Adipocyte (in vitro differentiated cells): ENCODE measurements at regions not wholly inside any gene's neighbourhood (a gene's known extent, or its start where the extent isn't known, plus 50 kb on each side); places are given as distances from the start of the nearest gene placed in this dataset.
A peak's percentile ranks its signal among the peaks of the same experiment; 100 is the strongest.
"Not testable (repeated sequence)": the region's sequence is repeated elsewhere in the genome, so short reads cannot be mapped to it uniquely, and the experiment has no call there.

Source experiments
- DNase-seq: peaks from one replicate; pipeline ENCODE4 v3.0.0-alpha.2; 2015; ENCODE audit warnings: low read depth
- H3K27me3 ChIP-seq: replicated peaks from 2 replicates; pipeline ENCODE4 v1.7.0; 2013; ENCODE audit warnings: mild to moderate bottlenecking, low read length, moderate library complexity; ENCODE audit not compliant: control insufficient read depth, insufficient read depth
- H3K36me3 ChIP-seq: 2 replicates; pipeline ENCODE4 v1.7.0; 2013; ENCODE audit warnings: low read length, mild to moderate bottlenecking, moderate library complexity; ENCODE audit not compliant: control insufficient read depth, insufficient read depth, severe bottlenecking
- H3K4me1 ChIP-seq: 2 replicates; pipeline ENCODE4 v1.7.0; 2013; ENCODE audit warnings: mild to moderate bottlenecking, low read length, moderate library complexity; ENCODE audit not compliant: control insufficient read depth, insufficient read depth
- H3K4me3 ChIP-seq: 2 replicates; pipeline ENCODE4 v1.7.0; 2013; ENCODE audit warnings: mild to moderate bottlenecking, low read length, moderate library complexity
- H3K9ac ChIP-seq: 2 replicates; pipeline ENCODE4 v1.7.0; 2013; ENCODE audit warnings: mild to moderate bottlenecking, low read length, moderate library complexity
- H3K9me3 ChIP-seq: 2 replicates; pipeline ENCODE4 v1.7.0; 2013; ENCODE audit warnings: mild to moderate bottlenecking, low read length, moderate library complexity; ENCODE audit not compliant: control insufficient read depth

GRCh38 chr3:164417955-164418354, 660.3 kb downstream of the SI start:
- Histone ChIP-seq H3K9ac (no peak overlapping the region), H3K4me1 (no peaks in the 10 kb centered on the region), H3K36me3 (no peaks in the 10 kb centered on the region), H3K27me3 (no peaks in the 10 kb centered on the region), H3K4me3 (no peak overlapping the region), H3K9me3 (no peaks in the 10 kb centered on the region)
- DNase-seq = peak; percentile 10

- Histone ChIP-seq H3K27me3 (no peaks in the 10 kb centered on the region), H3K4me3 (no peak overlapping the region), H3K9ac (no peak overlapping the region), H3K36me3 (no peaks in the 10 kb centered on the region), H3K9me3 (no peaks in the 10 kb centered on the region), H3K4me1 (no peaks in the 10 kb centered on the region)
- DNase-seq = peak; percentile 56
These were observed 661.6 kb downstream of the SI start for GRCh38 chr3:164416491-164417222.

GRCh38 chr3:164408326-164408725, 670.0 kb downstream of the SI start:
- H3K9ac ChIP-seq = no peak overlapping the region
- DNase-seq = no peak
- no peaks in the 10 kb centered on the region for H3K27me3 ChIP-seq
- no peaks in the 10 kb centered on the region for H3K4me1 ChIP-seq
- H3K9me3 ChIP-seq = no peaks in the 10 kb centered on the region
- no peaks in the 10 kb centered on the region for H3K36me3 ChIP-seq
- no peak overlapping the region for H3K4me3 ChIP-seq

- DNase-seq = no peak
- H3K4me3 ChIP-seq = no peak overlapping the region
- H3K36me3 ChIP-seq = no peaks in the 10 kb centered on the region
These were observed 671.2 kb downstream of the SI start for GRCh38 chr3:164407111-164407510.

GRCh38 chr3:164406281-164406680, 672.0 kb downstream of the SI start:
- no peaks in the 10 kb centered on the region for H3K9me3 ChIP-seq
- H3K9ac ChIP-seq = no peak overlapping the region
- H3K36me3 ChIP-seq = no peaks in the 10 kb centered on the region
- DNase-seq = no peak
- H3K4me1 ChIP-seq = no peaks in the 10 kb centered on the region
- no peaks in the 10 kb centered on the region for H3K27me3 ChIP-seq
- no peak overlapping the region for H3K4me3 ChIP-seq

More at GRCh38 chr3:164407111-164407510, 671.2 kb downstream of the SI start:
- H3K27me3 ChIP-seq = no peaks in the 10 kb centered on the region
- no peak overlapping the region for H3K9ac ChIP-seq
- H3K4me1 ChIP-seq = no peaks in the 10 kb centered on the region
- H3K9me3 ChIP-seq = no peaks in the 10 kb centered on the region

GRCh38 chr3:164401923-164402322, 676.4 kb downstream of the SI start:
- Histone ChIP-seq H3K36me3 (no peaks in the 10 kb centered on the region), H3K4me1 (no peaks in the 10 kb centered on the region), H3K9me3 (no peaks in the 10 kb centered on the region), H3K4me3 (no peak overlapping the region), H3K9ac (no peak overlapping the region), H3K27me3 (no peaks in the 10 kb centered on the region)
- DNase-seq = no peak

GRCh38 chr3:164401440-164401839, 676.9 kb downstream of the SI start:
- not testable (repeated sequence) for H3K9ac ChIP-seq, DNase-seq, H3K27me3 ChIP-seq, H3K4me1 ChIP-seq, H3K9me3 ChIP-seq, H3K36me3 ChIP-seq, H3K4me3 ChIP-seq

- no peaks in the 10 kb centered on the region for H3K36me3 ChIP-seq
- H3K27me3 ChIP-seq = no peaks in the 10 kb centered on the region
- no peaks in the 10 kb centered on the region for H3K9me3 ChIP-seq
- DNase-seq = no peak
- H3K4me3 ChIP-seq = no peak overlapping the region
- H3K9ac ChIP-seq = no peak overlapping the region
- no peaks in the 10 kb centered on the region for H3K4me1 ChIP-seq
These were observed 680.8 kb downstream of the SI start for GRCh38 chr3:164397462-164397861.

- no peak for DNase-seq
- Histone ChIP-seq H3K27me3 (no peaks in the 10 kb centered on the region), H3K36me3 (no peaks in the 10 kb centered on the region), H3K4me3 (no peak overlapping the region), H3K9ac (no peak overlapping the region), H3K4me1 (no peaks in the 10 kb centered on the region), H3K9me3 (no peaks in the 10 kb centered on the region)
These were observed 685.1 kb downstream of the SI start for GRCh38 chr3:164393171-164393570.

- Histone ChIP-seq H3K9me3 (no peaks in the 10 kb centered on the region), H3K36me3 (no peaks in the 10 kb centered on the region), H3K4me3 (no peak overlapping the region), H3K9ac (no peak overlapping the region), H3K4me1 (no peaks in the 10 kb centered on the region), H3K27me3 (no peaks in the 10 kb centered on the region)
- DNase-seq = no peak
These were observed 688.2 kb downstream of the SI start for GRCh38 chr3:164390046-164390445.

GRCh38 chr3:164387236-164387635, 691.1 kb downstream of the SI start:
- no peak for DNase-seq
- Histone ChIP-seq H3K4me3 (no peak overlapping the region), H3K9ac (no peak overlapping the region), H3K4me1 (no peaks in the 10 kb centered on the region), H3K36me3 (no peaks in the 10 kb centered on the region), H3K9me3 (no peaks in the 10 kb centered on the region), H3K27me3 (no peaks in the 10 kb centered on the region)

- DNase-seq = no peak
- H3K4me1 ChIP-seq = peaks cover 7% of the 10 kb centered on the region
- H3K36me3 ChIP-seq = no peaks in the 10 kb centered on the region
- H3K9me3 ChIP-seq = no peaks in the 10 kb centered on the region
- H3K27me3 ChIP-seq = no peaks in the 10 kb centered on the region
- H3K9ac ChIP-seq = no peak overlapping the region
- H3K4me3 ChIP-seq = no peak overlapping the region
These were observed 698.1 kb downstream of the SI start for GRCh38 chr3:164380156-164380555.
